Ishikawa (cell line): ENCODE measurements at regions not wholly inside any gene's neighbourhood (a gene's known extent, or its start where the extent isn't known, plus 50 kb on each side); places are given as distances from the start of the nearest gene placed in this dataset.

Experiments used
- CEBPB ChIP-seq: IDR thresholded peaks from 2 replicates; pipeline ENCODE4 v1.6.1; 2012
- EP300 ChIP-seq: IDR thresholded peaks from 2 replicates; pipeline ENCODE4 v1.6.1; 2012; ENCODE audit warnings: borderline replicate concordance
- MAX ChIP-seq: IDR thresholded peaks from 2 replicates; pipeline ENCODE4 v1.6.1; 2012
- NFIC ChIP-seq: IDR thresholded peaks from 2 replicates; pipeline ENCODE4 v1.6.1; 2012
- RAD21 ChIP-seq: IDR thresholded peaks from 2 replicates; pipeline ENCODE4 v1.6.1; 2012; ENCODE audit warnings: low read depth
- TAF1 ChIP-seq: IDR thresholded peaks from 2 replicates; pipeline ENCODE4 v1.6.1; 2012; ENCODE audit warnings: low read depth, mild to moderate bottlenecking
- YY1 ChIP-seq: IDR thresholded peaks from 2 replicates; pipeline ENCODE4 v1.6.1; 2012; ENCODE audit warnings: low read depth
- ZBTB7A ChIP-seq: IDR thresholded peaks from 2 replicates; pipeline ENCODE4 v1.6.1; 2012; ENCODE audit warnings: low read depth
- TF ChIP-seq, protein P1 (sequence below): IDR thresholded peaks from 2 replicates; pipeline ENCODE4 v1.6.1; 2012

DNA sequence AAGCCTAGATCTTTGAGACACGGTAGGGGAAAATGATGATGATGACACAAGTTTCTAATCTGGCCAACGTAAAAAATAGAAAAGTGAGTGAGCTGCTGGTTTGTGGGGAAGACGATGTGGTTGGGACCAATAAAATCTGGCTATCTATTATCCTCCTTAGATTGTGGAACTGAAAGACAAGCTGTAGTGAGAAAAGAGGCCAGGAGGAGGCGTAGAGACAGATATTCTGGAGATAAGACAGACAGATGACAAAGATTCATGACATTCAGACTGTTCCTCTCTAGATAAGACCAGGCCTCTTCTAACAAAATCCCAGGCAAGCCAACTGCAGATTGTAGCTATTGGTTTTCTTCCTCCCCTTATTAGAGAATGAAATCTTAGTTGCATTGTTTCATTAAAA lies 376.3 kb upstream of the UBE2E3 start:
- TF ChIP-seq RAD21 (peak; percentile 35), EP300 (no peak), NFIC (no peak), CEBPB (no peak), MAX (no peak), YY1 (no peak), TAF1 (no peak), ZBTB7A (no peak)
- TF ChIP-seq, protein P1, sequence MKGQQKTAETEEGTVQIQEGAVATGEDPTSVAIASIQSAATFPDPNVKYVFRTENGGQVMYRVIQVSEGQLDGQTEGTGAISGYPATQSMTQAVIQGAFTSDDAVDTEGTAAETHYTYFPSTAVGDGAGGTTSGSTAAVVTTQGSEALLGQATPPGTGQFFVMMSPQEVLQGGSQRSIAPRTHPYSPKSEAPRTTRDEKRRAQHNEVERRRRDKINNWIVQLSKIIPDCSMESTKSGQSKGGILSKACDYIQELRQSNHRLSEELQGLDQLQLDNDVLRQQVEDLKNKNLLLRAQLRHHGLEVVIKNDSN: no peak
